GM21360 (cell line): ENCODE measurements at regions not wholly inside any gene's neighbourhood (a gene's known extent, or its start where the extent isn't known, plus 50 kb on each side); places are given as distances from the start of the nearest gene placed in this dataset.
"Not testable (repeated sequence)": the region's sequence is repeated elsewhere in the genome, so short reads cannot be mapped to it uniquely, and the experiment has no call there.

ENCODE experiments used
- ATAC-seq: cut with Tn5 transposase; IDR thresholded peaks from one replicate; pipeline ENCODE4 v1.9.1; 2021; ENCODE audit warnings: mild to moderate bottlenecking, moderate library complexity; ENCODE audit not compliant: unreplicated experiment

DNA sequence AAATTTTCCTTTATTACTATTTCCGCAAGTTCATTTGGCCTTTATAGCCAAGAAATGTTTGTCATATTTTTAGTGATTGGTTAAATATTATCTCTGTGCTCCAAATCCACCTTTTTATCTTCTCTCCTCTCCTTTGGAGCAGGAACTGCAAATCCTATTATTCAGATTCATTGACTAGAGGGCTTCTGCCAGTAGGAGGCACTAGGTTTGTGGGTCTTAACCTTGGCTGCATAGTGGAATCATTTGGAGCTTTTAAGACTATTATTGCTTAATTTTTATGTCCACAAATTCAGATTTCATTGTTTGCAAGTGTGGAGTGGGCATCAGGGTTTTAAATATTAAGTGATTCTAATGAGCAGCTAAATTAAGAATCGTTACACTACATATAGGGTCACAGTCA lies 75.3 kb upstream of the SYT10 start:
- no peak for ATAC-seq

DNA sequence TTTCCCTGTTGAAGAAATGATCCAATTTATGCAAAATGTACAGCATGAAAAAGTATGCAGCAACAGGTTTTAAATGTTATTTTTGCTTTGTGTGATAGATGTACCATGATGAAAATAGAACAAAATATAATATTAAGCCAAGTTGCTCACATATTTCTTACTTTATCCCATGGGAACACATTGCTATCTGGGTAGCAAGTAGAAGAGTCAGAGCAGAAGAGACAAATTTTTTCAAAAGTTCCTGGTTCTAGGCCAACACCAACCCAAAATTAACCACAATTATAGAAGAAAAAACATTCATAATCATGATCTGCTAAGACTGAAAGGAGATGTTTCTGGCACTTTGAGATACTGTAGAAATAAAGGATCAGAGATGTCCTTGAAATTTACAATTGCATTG lies 79.9 kb upstream of the SYT10 start:
- no peak for ATAC-seq

DNA sequence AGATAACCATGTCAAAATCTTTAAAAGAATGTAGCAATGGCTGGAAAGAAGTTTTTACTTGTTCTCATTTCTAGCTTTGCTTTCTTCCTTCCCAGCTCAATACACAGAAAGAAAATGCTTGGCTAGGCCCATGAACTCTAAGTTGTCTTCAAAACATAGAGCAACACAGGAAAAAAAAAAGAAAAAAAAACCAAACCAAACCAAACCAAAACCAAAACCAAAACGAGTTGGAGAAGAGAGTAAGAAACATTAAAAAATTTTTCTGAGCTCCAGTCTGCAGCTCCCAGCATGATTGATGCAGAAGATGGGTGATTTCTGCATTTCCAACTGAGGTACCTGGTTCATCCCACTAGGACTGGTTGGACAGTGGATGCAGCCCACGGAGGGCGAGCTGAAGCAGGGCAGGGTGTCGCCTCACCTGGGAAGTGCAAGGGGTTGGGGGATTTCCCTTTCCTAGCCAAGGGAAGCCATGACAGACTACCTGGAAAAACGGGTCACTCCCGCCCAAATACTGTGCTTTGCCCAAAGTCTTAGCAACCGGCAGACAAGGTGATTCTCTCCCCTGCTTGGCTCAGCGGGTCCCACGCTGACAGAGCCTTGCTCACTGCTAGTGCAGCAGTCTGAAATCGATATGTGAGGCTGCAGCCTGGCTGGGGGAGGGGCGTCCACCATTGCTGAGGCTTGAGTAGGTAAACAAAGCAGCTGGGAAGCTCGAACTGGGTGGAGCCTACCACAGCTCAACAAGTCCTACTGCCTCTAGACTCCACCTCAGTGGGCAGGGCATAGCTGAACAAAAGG lies 81.1 kb upstream of the SYT10 start:
- ATAC-seq: not testable (repeated sequence)

DNA sequence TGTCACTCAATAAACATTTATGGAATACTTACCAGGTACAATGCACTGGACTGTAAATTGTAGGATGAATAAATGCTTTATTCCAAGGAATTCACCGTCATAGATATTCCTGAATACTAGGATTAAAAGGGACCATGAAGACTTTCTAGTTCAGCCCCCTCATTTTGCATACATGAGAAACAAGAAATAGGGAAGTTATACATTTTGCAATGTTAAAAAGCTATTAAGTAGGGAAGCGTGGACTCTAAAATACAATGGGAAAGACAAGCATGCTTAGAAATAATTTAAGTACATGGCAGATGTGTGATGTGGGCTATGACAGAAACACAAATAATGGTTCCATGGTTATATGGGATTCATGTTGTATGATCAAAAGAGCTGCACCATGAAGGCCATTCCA lies 89.4 kb upstream of the SYT10 start:
- ATAC-seq: no peak

DNA sequence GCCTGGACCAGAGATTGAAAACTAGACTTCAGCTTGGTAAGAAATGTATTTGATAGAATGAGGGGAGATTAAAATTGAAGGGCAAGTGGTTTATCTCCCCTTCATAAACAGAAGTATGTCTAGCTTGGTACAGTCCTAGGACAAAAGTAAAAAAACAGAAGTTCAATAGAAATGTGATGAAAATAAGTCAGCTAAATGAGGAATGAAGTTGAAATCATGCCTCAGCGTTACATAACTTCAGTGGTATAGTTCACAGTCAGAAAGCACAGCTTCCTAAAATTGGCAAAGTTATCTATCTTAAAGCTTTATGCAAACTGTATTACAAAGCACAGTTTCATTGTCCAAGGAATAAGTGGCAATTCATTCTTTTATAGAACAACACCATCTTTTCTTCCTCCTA lies 90.2 kb upstream of the SYT10 start:
- no peak for ATAC-seq

DNA sequence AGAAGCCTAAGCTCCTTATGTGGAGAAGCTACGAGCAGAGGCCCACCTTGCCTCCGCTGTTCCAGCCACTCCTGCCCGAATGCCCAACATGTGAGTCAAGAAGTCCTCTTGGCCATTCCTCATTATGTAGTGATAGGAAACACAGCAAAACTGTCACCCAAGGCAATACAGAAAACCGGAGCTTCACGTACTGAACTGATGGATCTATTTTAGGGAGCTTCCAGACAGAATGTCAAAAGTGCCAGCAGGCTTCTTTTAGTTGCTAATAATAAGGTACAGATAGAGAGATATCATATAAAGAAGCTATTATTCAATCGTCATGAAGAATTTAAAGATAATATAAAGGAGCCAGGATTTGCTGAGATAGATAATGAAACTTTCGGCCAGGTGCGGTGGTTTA lies 91.6 kb upstream of the SYT10 start:
- ATAC-seq: no peak

DNA sequence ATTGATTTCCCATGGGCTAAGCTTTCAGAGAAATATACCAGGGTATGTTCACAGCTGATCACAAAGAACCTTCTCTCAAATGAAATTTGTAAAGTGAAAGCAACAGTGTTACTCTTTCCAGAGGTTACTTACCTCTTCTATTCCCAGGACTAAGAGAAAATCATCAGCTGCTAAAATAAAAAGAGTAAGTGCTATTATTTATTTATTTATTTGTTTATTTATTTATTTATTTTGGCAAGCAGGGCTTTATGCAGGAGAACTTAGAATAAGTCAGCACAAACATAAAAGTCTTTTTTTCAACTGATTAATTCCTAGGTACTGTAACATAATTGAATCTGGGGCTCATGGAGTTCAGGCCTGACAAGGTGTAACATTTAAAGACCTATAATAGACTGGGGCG lies 93.9 kb upstream of the SYT10 start:
- ATAC-seq: no peak

DNA sequence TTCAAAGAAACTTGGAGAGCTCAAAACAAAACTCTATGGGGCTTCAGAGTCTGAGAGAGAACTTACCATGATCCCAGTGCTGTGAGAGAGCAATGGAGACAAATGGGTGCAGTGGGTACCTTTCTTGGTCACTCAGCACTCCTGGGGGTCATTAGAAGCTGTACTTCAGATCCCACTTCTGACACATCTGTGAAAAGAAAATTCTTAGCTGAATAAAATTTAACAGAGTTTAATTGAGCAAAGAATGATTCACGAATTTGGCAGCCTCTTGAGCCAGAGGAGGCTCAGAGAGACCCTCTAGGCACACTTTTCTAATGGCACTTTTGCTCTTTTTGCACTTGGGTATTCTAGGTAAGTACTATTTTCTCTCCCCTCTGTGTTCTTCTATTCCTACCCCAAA lies 96.8 kb upstream of the SYT10 start:
- ATAC-seq: no peak

DNA sequence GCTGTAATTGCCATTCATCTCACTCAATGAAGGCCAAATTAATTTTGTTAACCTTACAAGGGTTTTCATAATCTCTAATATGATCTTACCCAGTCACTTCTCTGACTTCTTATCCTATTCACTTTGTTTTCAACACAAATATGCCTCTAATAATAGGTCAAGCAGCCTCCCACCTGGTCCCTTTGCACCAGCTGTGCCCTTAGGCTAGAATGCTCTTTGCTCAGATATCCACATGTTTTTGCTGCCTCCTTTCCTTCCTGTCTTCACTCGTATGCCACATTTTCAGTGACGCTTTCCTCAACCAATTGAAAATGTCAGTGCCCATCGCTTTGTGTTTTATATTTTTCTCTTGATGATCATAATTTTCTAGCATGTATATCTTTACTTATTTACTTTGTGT lies 106.4 kb upstream of the SYT10 start:
- ATAC-seq: no peak

DNA sequence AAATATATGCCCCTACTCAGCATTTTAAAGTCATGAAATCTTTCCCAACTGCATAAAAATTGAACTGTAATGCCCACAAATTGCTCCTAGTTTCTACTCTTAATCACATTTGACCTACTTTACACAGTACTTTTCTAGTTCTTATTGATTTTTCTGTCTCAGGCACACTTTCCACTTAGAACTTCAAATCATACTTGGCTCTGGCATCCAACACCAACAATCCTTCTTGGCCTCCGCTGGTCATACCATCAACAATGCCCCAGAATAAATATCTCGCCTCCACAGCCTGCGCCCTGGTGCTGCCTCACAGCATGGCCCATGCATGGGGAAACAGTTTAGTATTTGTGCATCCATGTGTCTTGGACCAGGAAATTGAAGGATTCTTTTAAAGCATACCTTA lies 107.5 kb upstream of the SYT10 start:
- ATAC-seq: no peak

DNA sequence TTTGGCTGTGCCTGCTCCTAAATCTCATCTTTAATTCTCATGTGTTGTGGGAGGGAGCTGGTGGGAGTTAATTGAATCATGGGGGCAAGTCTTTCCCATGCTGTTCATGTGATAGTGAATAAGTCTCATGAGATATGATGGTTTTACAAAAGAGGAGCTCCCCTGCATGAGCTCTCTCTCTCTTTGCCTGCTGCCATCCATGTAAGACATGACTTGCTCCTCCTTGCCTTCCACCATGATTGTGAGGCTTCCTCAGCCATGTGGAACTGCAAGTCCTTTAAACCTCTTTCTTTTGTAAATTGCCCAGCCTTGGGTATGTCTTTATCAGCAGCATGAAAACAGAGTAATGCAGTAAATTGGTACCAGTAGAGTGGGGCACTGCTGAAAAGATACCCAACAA lies 110.6 kb upstream of the SYT10 start:
- not testable (repeated sequence) for ATAC-seq

DNA sequence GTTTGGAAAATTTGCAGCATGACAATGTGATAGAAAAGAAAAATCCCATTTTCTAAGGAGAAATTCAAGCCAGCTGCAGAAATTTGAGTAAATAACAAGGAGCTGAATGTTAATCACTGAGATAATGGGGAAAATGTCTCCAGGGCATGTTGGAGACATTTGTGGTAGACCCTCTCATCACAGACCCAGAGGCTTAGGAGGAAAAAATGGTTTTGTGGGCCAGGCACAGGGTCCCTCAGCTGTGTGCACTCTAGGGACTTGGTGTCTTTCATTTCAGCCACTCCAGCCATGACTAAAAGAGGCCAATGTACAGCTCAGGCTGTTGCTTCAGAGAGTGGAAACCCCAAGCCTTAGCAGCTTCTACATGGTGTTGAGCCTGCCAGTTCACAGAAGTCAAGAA lies 111.4 kb upstream of the SYT10 start:
- no peak for ATAC-seq

DNA sequence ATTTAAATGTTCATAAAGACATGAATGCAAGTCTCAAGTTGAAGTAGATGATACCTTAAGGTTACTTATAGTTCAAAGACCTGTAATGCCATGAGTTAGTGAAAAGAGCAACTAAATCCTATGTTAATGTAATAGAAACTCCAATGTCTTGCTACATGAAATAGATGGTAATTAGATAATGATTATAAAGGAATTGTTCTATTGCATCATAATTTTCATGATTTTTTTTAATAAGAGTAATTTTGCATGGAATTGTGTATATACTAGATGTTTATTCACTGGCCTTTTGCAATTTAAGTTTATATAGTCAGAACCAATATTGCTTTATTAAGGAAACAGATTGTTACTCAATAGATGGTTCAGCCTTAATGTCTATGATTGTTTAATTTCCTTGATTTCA lies 115.5 kb upstream of the SYT10 start:
- no peak for ATAC-seq

DNA sequence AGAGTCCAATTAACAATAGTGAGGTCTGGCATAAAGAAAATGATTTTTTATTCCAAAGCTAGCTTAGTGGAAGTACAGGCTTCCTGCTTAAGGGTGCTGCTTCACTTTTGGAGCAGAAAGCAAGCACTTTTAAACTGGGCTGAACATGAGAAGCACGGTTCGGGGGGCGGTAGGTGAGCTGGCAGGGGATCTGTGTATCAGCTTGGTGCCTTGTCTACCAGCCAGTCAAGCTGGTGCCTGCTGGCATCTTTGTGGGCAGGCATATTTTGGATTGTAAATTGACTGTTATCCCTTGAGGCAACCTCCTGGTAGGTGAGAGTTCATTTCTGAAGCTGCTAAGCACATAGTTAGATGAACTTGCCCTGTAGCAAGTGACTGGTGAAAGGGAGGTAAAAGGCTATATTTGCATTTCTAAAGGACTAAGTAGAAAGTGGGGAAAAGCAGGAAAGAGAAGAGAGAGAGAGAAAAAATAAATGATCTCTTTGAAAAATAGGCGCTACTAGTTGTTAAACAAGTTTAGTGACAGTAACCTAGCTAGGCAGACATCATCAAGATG lies 121.1 kb upstream of the SYT10 start:
- no peak for ATAC-seq

DNA sequence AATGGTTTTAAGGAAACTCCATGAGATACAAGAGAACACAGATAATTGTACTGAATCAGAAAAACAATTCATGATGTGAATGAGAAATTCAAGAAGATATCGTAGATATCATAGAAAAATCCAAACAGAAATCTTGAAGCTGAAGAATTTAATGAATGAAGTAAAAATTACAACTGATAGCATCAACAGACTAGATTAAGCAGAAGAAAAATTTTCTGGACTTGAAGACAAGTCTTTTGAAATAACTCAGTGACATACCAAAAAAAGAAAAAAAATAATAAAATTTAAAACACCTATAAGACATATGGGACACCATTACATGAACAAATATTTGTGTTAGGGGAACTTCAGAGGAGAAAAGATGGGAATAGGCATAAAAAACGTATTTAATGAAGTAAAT lies 122.8 kb upstream of the SYT10 start:
- no peak for ATAC-seq

DNA sequence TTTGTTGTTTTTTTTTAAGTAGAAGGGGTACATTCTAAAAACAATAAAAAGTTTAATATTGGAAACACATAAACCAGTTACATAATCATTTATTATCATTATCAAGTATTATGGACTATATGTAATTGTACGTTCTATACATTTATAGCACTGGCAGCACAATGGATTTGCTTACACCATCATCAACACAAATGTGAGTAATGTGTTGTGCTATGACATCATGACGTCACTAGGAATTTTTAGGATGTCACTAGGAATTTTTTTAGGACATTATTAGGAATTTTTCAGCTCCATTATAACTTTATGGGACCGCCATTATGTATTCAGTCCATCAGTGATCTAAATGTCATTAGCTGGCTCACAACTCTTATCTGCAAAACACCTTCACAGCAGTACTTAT lies 126.8 kb upstream of the SYT10 start:
- no peak for ATAC-seq

DNA sequence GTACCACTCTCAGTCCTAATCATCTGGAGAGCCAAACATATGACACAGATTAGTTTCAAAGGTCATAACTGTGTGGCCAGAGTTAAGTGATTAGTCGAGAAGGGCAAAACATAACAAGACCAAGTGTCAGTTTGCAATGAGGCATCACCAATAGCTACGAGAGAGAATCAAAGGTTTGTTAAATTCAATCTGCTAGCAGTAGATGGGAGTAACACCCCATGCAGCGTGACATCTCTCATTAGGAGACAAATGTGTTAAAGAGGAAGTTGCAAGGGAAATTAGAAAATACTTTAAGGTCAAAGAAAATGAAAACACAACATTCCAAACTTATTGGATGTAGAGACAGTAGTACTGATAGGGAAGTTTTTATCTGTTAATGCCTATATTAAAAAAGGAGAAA lies 135.7 kb upstream of the SYT10 start:
- ATAC-seq: no peak

DNA sequence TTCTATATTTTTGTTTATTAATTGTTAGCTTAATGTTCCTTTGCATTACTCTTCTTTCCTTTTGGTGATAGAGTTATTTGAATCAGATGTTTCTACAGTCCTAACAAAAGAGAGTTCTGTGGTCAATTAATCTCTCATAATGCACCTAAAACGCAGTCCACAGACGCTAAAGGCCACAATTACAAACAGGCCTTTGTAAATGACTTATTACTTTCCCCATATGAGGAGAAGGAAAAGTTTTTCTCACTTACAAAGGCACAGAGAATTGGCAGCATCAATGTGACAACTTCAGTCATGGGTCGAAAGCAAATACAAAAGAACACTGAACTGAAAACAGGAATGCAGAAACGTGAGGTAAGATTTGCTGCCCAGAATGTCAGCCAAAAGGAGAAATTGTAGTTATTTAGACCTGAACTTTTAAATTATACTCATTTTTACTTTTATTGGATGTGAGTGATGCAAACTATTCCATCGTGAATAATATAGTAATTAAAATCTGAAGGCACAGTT lies 142.0 kb upstream of the SYT10 start:
- ATAC-seq: no peak

DNA sequence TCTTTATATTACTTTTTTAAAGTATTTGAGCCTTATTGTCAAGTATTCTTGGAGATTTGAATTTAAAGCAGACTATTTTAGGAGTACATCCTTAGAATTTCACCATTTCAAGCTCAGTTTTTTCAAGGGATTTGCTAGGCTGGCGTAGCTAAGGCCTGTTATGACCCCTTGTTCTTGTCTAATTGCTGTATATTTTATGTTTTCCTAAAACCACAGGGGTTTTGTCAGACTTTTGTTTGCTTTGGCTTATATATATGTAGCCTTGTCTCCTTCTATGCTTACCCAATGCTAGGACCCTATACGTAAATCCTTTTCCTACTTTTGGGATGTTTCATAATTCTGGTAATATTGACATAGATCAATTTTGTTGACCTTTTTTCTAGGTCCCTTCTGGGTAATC lies 147.0 kb upstream of the SYT10 start:
- ATAC-seq: no peak

DNA sequence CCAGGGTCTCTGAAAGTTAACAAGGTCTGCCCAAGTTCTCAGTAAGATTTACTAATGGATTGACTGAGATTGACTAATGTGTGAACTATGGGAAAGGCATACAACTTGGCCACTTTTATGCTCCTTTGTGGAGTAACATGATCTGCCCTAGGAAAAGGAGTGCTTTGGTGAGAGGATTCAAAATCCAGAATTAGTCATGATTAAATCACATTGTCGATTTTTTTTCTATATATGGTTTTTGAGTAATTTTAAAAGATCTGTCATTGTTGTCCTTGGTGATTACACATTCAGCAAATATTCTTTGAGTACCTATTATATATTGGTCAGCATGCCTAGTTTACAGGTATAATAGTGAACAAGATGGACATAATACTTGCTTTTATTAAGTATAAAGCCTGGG lies 147.7 kb upstream of the SYT10 start:
- ATAC-seq: no peak

DNA sequence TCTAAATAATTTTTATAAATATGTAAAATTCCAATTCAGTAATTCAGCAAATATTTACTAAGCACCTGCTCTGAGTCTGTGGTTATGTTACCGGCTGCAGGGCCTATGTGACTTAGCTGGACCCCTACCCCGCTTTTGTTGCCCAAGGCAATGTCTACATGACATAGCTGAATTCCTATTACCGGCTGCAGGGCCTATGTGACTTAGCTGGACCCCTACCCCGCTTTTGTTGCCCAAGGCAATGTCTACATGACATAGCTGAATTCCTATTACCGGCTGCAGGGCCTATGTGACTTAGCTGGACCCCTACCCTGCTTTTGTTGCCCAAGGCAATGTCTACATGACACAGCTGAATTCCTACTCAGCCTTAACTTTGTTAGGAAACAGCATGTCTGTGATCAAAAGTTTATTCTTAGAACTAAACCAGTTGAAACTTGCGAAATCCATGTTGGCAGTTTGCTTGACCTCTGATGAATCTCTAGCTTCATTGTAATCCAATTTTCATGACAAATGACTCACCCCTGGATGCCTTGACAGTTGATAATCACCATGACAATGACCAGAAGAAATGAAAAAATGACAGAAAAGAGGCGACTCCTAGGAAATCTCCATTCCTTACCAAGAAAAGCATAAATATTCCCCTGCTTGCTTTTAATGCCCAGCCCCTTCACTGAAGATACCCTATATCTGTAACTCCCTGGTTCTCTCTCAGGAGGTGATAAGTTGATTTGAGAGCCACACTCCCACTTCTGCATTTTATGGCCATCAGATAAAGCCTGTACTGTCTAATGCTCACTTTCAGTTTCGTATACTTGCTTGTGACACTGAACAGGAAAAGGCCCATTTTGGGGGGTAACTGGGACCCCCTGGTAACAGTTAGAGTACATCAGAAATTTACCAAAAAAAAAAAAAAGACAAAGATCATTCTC lies 148.4 kb upstream of the SYT10 start:
- peak; percentile 97 for ATAC-seq
